ENCODE measurements at regions not wholly inside any gene's neighbourhood (a gene's known extent, or its start where the extent isn't known, plus 50 kb on each side); places are given as distances from the start of the nearest gene placed in this dataset.

DNA sequence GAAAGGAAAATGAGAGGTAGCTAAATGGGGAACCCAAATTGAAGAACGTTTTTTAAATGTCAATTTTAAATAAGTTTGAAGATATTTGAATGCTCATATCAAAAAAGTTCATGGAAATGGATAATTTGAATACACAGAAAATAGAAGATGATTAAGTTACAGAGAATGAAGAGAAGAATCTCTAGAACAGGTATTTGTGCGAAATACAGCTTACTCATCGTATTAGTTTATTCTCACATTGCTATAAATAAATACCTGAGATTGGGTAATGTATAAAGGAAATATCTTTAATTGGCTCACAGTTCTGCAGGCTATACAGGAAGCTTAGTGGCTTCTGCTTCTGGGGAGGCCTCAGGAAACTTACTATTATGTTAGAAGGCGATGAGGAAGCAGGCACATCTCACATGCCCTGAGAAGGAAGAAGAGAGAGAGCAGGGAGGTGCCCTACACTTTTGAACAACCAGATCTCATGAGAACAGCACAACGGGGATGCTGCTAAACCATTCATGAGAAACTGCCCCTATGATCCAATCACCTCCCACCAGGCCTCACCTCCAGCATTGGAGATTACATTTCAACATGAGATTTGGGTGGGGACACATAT lies 89.7 kb upstream of the DTNA start:
- H3K4me3 ChIP-seq = no peak overlapping the region
- TF ChIP-seq, protein P1, sequence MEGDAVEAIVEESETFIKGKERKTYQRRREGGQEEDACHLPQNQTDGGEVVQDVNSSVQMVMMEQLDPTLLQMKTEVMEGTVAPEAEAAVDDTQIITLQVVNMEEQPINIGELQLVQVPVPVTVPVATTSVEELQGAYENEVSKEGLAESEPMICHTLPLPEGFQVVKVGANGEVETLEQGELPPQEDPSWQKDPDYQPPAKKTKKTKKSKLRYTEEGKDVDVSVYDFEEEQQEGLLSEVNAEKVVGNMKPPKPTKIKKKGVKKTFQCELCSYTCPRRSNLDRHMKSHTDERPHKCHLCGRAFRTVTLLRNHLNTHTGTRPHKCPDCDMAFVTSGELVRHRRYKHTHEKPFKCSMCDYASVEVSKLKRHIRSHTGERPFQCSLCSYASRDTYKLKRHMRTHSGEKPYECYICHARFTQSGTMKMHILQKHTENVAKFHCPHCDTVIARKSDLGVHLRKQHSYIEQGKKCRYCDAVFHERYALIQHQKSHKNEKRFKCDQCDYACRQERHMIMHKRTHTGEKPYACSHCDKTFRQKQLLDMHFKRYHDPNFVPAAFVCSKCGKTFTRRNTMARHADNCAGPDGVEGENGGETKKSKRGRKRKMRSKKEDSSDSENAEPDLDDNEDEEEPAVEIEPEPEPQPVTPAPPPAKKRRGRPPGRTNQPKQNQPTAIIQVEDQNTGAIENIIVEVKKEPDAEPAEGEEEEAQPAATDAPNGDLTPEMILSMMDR (IDR thresholded peaks at IDR 0.05) = no peak
- no peak for TF ChIP-seq POLR2A (IDR thresholded peaks at IDR 0.05)
- no peak overlapping the region for H3K27ac ChIP-seq
- intact Hi-C loops (cut with DNase I; ENCODE audit: low total_unique reads) = no loop called here
- H3K27me3 ChIP-seq = no peaks in the 10 kb centered on the region
- no peak for DNase-seq
- no peaks in the 10 kb centered on the region for H3K9me3 ChIP-seq
- H3K36me3 ChIP-seq = no peaks in the 10 kb centered on the region
- no peaks in the 10 kb centered on the region for H3K4me1 ChIP-seq

DNA sequence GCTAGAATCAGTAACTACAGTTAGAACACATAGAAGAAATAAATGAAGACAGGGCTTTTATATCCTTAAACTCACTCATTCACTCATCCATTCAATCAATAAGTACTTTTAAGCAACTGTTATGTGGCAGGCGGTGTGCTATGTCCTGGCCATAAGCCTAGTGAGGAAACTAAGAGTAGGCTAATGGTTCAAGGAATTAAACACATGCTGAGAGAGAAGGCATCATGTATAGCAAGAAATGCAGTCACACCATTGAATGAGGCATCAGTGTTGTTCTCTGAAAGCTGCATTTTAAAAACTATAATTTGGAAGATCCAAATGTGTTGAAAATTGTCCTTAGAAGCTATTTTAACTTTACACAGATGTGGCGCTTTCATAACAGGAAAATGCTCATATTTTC lies 86.5 kb upstream of the DTNA start:
- H3K27me3 ChIP-seq = no peaks in the 10 kb centered on the region
- DNase-seq = no peak
- no peak overlapping the region for H3K27ac ChIP-seq
- H3K9me3 ChIP-seq = no peaks in the 10 kb centered on the region
- intact Hi-C loops (cut with DNase I; ENCODE audit: low total_unique reads) = no loop called here
- TF ChIP-seq POLR2A (IDR thresholded peaks at IDR 0.05) = no peak
- TF ChIP-seq, protein P1 (IDR thresholded peaks at IDR 0.05) = no peak
- no peak overlapping the region for H3K4me3 ChIP-seq
- H3K36me3 ChIP-seq = no peaks in the 10 kb centered on the region
- H3K4me1 ChIP-seq = no peaks in the 10 kb centered on the region

DNA sequence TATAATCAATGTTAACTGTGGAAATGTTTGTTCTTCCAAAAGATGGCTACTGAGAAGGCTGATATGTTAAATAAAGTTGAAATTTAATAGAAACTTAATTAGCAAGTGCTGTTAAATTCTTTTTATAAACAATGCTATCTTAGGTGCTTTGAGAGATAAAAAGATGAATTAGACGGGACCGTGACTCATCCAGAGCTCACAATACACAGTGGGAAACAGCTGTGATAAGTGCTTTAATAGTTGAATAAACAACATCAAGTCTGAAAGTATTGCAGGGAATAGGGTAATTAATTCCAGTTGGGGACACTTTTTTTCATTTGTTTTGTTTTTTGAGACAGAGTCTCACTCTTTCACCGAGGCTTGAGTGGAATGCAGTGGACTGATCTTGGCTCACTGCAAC lies 85.5 kb upstream of the DTNA start:
- intact Hi-C loops (cut with DNase I; ENCODE audit: low total_unique reads) = no loop called here
- no peak for DNase-seq
- Histone ChIP-seq H3K36me3 (no peaks in the 10 kb centered on the region), H3K27ac (no peak overlapping the region), H3K9me3 (no peaks in the 10 kb centered on the region), H3K4me3 (no peak overlapping the region), H3K27me3 (no peaks in the 10 kb centered on the region), H3K4me1 (no peaks in the 10 kb centered on the region)
- TF ChIP-seq POLR2A (IDR thresholded peaks at IDR 0.05) = no peak
- TF ChIP-seq, protein P1 (IDR thresholded peaks at IDR 0.05) = no peak

- intact Hi-C loops (cut with DNase I; ENCODE audit: low total_unique reads) = no loop called here
- TF ChIP-seq, protein P1 (IDR thresholded peaks at IDR 0.05) = no peak
- TF ChIP-seq POLR2A (IDR thresholded peaks at IDR 0.05) = no peak
These were observed 83.5 kb upstream of the DTNA start for GRCh38 chr18:34626404-34627136.

DNA sequence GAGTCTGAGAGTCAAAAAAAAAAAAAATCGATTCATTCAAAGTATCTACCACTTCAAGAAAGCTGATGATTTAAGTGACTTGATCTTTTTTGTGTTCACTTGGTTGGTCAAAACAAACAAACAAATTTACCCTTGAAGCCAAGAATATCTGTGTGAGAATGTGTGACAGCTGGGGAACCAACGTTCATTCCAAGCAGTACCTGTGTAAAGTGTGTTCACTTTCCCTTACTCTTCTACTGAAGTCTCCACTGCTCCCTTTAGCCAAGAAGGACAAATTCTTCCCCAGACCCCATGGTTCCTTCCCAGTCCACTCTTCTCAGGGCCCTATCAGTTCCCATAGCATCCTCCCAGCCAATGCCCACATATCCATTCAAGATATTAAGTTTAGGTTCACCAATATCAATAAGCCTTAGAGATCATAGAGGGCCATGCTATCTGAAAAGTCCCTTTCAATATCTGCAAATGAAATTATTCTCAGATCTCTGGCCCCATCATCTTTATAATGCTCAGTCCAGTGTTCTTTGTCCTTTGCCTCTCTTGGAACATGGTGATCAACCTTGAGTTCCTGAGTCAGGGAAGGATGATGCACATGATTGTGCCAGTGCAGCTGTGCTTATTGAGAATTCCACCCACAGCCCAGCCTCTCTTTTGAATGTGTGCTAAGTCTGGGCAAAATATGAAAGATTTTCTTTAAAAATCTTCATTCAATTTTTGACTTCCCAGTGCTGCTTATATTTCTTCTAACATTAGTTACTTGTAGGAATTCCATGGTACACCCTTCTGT lies 82.8 kb upstream of the DTNA start:
- no peak for DNase-seq
- Histone ChIP-seq H3K36me3 (no peaks in the 10 kb centered on the region), H3K27me3 (no peaks in the 10 kb centered on the region), H3K4me3 (no peak overlapping the region), H3K9me3 (no peaks in the 10 kb centered on the region), H3K27ac (no peak overlapping the region), H3K4me1 (no peaks in the 10 kb centered on the region)
- TF ChIP-seq POLR2A (IDR thresholded peaks at IDR 0.05) = no peak
- TF ChIP-seq, protein P1 (IDR thresholded peaks at IDR 0.05) = no peak
- intact Hi-C loops (cut with DNase I; ENCODE audit: low total_unique reads) = no loop called here

More at GRCh38 chr18:34626404-34627136, 83.5 kb upstream of the DTNA start:
- no peaks in the 10 kb centered on the region for H3K4me1 ChIP-seq
- H3K9me3 ChIP-seq = no peaks in the 10 kb centered on the region
- DNase-seq = no peak
- no peaks in the 10 kb centered on the region for H3K36me3 ChIP-seq
- H3K27ac ChIP-seq = no peak overlapping the region
- no peak overlapping the region for H3K4me3 ChIP-seq
- no peaks in the 10 kb centered on the region for H3K27me3 ChIP-seq

All from uterus (tissue), 3 donors.